Inflammatory macrophage (primary cell): ENCODE measurements at regions not wholly inside any gene's neighbourhood (a gene's known extent, or its start where the extent isn't known, plus 50 kb on each side); places are given as distances from the start of the nearest gene placed in this dataset.

Source experiments
- DNase-seq, 2 donors: peaks; one replicate each; pipeline ENCODE4 v3.0.0-alpha.2; 2020 to 2022

GRCh38 chr11:8800520-8801110 is 110.4 kb upstream of the AKIP1 start:
- no peak for DNase-seq

GRCh38 chr11:8801121-8801520 is 109.9 kb upstream of the AKIP1 start:
- DNase-seq = no peak

DNA sequence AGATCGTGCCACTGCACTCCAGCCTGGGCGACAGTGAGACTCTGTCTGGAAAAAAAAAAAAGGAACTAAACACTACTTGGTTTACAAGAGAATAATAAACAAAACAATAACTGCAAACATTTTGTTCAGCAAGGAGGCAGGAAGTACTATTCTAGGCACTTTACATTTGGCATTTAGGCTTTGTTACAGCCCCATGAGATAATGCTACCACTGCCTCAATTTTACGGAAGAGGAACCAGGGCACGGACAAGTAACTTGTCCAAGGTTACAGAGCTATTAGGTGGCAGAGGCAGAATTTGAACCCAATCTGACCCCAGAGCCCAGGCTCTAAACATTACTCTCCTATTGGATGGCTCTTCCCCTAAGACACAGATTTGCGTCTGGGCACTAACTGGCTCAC is 108.7 kb upstream of the AKIP1 start:
- peak; percentile 82 to 84 for DNase-seq

DNA sequence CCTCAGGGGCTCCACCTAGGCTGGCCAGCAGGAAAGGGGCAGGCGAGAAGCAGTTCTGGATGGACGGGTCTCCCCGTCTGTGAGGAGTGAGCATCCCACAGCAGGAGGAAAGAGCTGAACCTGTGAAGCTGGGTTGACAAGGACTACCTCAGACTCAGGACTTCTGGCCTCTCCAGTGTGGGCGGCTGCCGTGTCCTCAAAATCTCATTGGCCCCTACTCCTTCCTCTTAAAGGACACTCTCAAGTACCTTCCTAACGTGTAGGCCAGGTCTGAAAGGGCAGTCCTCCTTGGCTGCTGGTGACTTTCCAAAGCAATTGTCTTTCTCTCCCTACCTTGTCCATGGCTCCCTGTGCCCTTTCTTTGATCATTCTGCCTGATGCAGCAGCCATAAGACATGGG is 107.0 kb upstream of the AKIP1 start:
- peak in 1 of 2 donors; percentile 21 for DNase-seq

DNA sequence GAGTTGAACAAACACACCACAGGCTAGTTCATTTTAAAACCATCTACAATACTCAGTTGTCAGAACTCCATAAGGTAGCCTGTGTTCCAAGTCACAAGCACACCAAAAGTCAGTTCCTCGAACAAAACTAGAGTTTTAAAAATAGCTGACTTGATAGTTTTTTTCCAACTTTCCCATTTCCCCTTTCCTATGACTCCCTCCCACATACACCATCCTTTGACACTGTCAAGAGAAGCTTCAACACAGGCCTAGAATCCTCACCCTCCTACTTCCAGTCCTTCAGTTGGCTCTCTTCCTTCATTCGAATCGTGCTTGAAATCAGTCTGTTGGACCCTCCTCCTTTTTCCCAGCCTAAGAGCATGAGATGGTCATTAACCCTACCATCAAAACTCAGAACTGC is 105.7 kb upstream of the AKIP1 start:
- peak; percentile 77 to 82 for DNase-seq

DNA sequence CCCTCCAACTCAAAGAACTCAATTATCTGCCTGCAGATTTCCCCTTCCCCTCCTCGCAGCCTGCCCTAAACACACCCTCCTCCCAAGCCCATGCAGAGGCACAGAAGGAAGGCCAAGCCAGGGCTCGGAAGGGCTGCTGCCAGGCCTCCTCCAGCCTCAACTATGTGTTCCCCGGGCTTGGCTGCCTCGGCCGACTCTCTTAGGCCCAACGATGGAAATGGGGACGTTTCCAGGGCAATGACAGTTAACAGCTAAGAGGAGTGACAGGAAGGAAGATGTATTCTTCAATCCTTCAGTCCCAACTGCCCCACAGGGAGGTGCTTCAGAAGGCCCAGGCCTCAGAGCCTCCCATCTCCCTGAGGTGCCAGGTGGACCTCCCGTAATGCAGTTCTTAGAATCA is 104.0 kb upstream of the AKIP1 start:
- DNase-seq = no peak

DNA sequence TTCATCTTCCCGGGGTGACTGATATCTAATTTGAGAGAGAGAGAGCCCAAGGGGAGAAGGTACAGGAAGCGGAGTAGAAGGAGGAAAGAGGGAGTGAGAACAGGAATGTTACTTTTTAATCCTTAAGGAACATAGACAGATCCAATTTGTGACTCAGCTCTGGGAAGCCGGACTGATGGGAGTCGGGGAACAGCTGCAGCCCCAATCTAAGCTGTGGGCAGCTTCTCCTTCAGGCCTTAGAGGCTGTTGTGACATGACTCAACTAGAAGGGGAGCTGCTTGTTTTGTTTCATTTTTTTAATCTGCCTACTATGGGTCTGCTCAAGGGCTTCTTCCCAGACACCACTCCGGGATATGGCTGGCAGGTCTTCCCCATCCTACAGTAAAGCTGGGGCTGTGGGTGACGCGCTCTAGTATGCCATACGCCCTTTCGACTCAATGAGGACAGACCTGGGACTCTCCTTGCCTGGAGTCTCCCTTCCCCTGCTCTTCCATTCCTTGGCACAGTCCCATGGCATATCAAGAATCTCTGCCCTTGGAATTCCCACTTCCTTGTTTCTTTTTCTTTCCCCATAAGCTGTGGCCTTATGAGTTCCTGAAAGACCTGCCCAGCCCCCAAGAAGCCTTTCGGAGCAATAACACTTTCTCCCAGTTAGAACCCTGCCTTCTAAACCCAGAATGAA is 103.3 kb upstream of the AKIP1 start:
- DNase-seq = peak in 1 of 2 donors; percentile 29

- no peak for DNase-seq
These were observed 102.8 kb upstream of the AKIP1 start for GRCh38 chr11:8808226-8808585.

GRCh38 chr11:8809241-8809938 is 101.6 kb upstream of the AKIP1 start:
- DNase-seq = no peak

GRCh38 chr11:8809939-8810539 is 101.0 kb upstream of the AKIP1 start:
- DNase-seq = no peak

DNA sequence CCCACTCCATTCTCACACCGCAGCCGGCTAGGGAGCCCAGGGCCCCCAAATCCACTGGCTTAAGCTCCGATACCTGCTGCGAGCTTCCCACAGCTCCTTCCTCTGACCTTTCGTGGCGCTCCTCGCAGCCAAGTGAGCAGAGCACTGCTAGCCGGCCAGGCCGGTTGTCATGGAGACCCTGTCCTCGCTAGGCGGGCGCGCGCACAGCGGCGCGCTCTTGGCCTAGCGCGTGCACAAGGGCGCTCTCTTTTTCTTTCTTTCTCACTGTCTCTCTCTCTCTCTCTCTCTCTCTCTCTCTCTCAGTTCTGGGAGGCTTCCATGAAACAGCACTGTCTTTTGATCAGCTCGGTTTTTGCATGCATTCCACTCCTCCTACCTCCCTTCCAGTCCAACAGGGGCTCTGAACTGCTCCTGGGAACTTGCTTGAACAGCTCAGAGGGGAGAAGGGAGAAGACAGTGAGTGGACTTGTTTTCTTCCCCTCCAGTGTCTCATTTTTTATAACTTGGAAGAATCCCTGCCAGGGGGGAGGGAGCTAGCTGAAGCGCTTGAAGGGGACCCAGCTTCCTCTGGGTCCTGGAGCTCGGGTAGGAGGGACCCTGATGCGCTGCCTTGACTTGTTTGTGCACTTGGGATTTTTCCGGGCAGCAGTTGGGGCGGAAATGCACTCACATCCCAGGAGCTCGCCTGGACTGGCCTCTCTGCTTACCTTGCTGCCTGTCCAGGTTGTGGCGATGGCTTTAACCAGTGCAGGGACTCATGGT is 100.3 kb upstream of the AKIP1 start:
- DNase-seq = peak; percentile 32 to 63

DNA sequence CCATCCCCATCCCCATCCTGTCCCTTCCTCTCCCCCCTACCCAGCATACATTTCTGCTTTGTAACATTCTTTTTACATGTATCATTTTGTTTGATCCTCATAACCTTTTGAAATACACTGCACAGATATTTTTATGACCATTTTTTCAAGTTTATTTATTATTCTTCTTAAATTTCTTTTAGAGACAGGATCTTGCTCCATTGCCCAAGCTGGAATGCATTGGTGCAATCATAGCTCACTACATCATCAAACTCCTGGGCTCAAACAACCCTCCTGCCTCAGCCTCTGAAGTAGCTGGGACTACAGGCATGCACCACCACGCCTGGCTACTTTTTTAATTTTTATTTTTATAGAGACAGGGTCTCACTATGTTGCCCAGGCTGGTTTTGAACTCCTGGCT is 99.4 kb upstream of the AKIP1 start:
- no peak for DNase-seq

DNA sequence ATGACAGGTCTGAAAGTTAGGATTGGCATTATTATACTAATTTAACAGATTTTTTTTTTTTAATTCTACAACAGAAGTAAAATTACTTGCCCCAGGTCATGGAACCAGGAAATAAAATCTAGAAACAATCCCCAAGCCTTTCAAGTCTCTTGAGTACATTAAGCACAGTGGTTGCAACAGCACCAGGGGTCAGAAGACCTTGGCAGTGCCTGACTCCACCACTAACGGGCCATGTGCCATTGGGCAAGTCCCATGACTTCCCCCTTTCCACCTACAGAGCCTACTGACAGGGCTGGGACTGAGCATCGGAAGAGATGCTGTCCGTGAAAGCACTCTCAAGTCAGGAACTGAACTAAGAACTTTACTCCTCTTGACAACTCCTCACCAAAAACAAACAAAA is 98.6 kb upstream of the AKIP1 start:
- peak; percentile 98 for DNase-seq

DNA sequence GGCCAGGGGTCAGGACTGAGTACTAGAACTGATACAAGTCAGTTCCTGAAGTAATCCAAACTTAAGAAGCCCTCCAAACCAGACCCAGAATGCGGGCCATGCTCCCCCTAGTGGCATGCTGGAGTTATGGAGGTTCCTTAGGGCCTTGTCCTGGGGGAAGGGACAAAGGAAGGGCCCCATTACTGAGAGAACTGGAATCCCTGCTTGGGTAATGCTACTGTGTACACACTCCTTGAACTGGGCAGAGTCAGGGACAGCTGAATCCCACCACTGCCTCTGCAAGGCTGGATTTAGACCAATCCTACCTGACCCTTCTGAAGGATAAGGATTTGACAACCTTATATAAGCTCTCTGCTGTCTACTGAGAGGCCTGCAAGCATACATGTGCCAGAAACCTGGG is 97.3 kb upstream of the AKIP1 start:
- peak; percentile 88 to 89 for DNase-seq

DNA sequence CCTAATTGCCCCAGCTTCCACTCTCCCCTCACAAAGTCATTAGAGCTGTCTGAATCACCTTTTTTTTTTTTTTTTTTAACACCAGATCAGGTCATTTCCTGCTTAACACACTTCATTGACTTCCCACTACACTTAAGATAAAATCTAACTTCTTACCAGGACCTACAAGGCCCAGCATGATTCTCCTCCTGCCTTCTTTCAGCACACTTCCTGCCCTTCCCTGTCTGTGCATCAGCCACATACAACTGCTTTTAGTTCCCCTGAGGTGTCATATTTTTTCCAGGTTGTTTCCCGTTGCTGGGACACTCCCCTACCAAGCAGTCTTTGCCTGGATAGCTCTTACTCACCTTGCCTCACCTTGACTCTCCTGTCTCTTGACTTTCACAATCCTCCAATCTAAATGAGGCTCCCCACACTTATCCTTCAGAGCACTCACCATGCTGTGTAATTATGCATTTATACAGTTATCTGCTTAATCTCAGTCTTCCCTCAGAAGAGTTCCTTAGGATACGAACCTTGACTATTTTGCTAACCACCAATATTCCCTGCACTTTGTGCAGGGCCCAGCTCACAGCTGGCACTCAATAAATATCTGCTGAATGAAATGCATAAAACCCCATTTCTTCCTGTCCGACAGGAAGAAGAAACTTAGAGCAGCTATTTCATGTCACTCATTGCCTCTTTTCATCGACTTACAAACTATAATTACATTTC is 96.6 kb upstream of the AKIP1 start:
- no peak for DNase-seq

- DNase-seq = no peak
These were observed 96.1 kb upstream of the AKIP1 start for GRCh38 chr11:8814923-8815240.

- no peak for DNase-seq
These were observed 92.6 kb upstream of the AKIP1 start for GRCh38 chr11:8818421-8818820.

GRCh38 chr11:8820401-8820800 is 90.6 kb upstream of the AKIP1 start:
- DNase-seq = no peak

DNA sequence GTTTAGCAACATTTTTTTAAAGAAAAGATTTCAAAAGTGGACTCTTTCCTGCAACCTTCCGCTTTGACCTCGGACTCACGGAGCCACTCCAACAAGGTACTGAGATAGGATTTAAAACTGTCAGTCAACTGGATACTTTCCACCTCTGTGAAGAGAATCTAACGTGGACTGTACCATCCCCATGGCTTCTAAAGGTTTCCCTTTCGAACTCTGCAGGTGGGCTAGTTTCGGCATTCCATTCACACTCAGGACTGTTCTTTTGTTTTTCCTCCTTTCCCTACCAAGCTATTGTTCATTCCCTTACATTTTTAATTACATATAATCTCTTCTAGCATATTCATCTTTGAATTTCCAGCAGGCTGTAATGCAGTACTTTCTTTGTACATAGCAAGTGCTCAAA is 88.5 kb upstream of the AKIP1 start:
- no peak for DNase-seq

DNA sequence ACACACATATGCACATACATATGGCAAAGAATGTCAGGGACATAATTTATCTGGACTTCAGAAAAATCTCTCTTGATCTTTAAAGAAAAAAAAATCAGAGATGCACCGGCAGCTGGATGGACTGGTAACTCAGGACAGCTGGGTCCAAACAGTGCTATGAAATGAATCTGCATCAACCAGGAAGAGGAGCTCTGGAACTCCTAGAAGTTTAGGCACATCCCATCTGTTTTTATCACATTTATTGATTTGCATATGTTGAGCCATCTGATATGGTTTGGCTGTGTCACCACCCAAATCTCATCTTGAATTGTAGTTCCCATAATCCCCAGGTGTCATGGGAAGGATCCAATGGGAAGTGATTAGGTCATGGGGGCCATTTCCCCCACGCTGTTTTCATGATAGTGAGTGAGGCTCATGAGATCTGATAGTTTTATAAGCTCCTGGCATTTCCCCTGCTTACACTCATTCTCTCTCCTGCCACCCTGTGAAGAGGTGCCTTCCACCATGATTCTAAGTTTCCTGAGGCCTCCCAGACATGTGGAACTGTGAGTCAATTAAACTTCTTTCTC is 87.7 kb upstream of the AKIP1 start:
- no peak for DNase-seq

DNA sequence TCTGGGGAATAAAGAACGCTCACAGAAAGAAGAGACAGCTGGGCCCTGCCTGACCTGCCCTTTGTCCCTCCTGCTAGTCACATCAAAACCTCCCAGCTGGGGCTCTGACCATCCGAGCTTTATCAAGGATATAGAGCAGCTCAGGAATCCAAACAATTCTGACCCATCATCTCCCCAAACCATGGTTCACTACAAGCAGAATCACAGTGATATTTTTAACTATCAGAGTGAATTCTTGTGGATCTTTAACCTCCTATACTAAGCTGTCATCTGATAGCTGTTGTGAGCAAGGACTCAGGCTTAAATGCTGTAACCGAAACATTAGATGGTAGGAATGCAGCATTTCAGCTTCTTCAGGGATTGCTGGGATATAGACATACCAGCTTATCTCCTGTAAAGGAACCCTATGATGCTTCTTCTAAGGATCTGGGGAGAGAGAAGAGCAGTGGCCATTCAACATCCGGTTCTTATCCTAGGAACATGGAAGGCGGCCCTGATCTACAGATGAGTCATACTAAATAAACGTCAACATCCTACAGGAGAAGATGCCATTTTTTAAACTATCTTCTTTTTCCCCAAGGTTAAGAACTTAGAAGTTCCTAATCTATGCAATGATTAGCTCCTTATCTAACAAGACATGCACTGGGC is 84.7 kb upstream of the AKIP1 start:
- DNase-seq = no peak
